ENCODE measurements at regions not wholly inside any gene's neighbourhood (a gene's known extent, or its start where the extent isn't known, plus 50 kb on each side); places are given as distances from the start of the nearest gene placed in this dataset.

DNA sequence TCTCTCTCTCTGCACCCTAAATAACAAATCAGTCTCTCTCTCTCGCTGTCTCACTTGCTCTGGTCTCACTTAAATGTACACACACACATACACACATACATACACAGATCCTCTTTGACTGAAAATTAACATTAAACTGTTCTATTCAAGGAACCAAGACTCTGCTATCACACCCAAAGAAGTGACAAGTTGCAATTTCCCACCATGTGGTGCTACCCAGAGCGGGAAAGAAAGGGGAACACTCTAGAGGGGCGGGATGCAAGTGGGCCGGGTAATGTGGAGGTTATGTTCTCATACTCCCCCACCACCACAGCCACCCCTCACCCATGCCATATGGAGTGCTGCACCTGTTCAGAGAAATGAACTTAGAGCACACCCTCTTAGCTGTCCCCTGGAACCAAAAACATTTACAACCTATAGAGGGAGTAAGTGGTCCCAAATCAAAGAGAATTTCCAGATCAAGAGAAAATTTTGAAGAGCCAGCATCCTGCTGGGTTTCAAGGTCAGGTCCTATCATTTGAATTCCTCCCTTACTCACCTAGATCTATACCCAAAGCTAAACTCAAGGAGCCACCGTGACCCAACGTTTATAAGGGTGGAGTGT, 319.4 kb downstream of the BRINP2 start:
- no peak for TF ChIP-seq MXI1 (conservative IDR thresholded peaks at IDR 0.05; ENCODE audit: poor library complexity, severe bottlenecking)
- TF ChIP-seq TAF1 (IDR thresholded peaks at IDR 0.05; ENCODE audit: low read depth) = no peak
- no peak for TF ChIP-seq POLR2AphosphoS5 (IDR thresholded peaks at IDR 0.05)
- no peaks in the 10 kb centered on the region for H3K79me2 ChIP-seq (replicated peaks; ENCODE audit: insufficient read depth, low read length)
- no peak overlapping the region for H3K4me3 ChIP-seq (ENCODE audit: low read length)
- no peaks in the 10 kb centered on the region for H3K9me2 ChIP-seq (ENCODE audit: insufficient read depth, low read length)
- H3F3A ChIP-seq (ENCODE audit: insufficient read depth, low read length, poor library complexity, severe bottlenecking) = no peaks in the 10 kb centered on the region
- no peaks in the 10 kb centered on the region for H3K36me3 ChIP-seq (ENCODE audit: insufficient read depth, low read length)
- H3K4me2 ChIP-seq (ENCODE audit: low read length) = no peak overlapping the region
- no peak overlapping the region for H2AFZ ChIP-seq (ENCODE audit: low read depth, low read length)
- no peak overlapping the region for H3K27ac ChIP-seq (ENCODE audit: low read length)
- H3K9me3 ChIP-seq (ENCODE audit: low read length) = no peaks in the 10 kb centered on the region
- H3K9ac ChIP-seq (ENCODE audit: low read length) = no peak overlapping the region
- H4K20me1 ChIP-seq (ENCODE audit: insufficient read depth) = no peaks in the 10 kb centered on the region
- H3K27me3 ChIP-seq (ENCODE audit: insufficient read depth, low read depth, low read length) = no peaks in the 10 kb centered on the region

DNA sequence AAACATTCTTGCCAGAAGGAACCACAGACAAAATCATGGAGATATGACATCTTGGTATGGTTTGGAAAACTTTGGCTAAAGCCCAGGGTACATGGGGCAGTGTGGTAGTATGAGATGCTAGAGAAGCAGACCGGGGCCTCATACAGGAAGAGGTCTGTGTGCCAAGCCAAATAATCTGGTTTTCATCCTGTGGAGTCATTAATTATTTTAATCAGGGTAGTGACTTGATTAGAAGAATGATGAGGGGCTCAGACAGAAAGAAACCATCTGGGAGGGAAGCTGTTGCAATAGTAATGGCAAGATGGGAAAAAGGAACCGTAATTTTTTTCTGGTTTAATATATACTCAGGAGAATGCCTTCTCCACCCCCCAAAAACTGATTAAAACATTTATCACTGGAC, 318.0 kb downstream of the BRINP2 start:
- no peaks in the 10 kb centered on the region for H3K9me3 ChIP-seq (ENCODE audit: low read length)
- no peak overlapping the region for H2AFZ ChIP-seq (ENCODE audit: low read depth, low read length)
- no peak overlapping the region for H3K9ac ChIP-seq (ENCODE audit: low read length)
- no peak overlapping the region for H3K4me3 ChIP-seq (ENCODE audit: low read length)
- H3K9me2 ChIP-seq (ENCODE audit: insufficient read depth, low read length) = no peaks in the 10 kb centered on the region
- no peaks in the 10 kb centered on the region for H3F3A ChIP-seq (ENCODE audit: insufficient read depth, low read length, poor library complexity, severe bottlenecking)
- no peak overlapping the region for H3K4me2 ChIP-seq (ENCODE audit: low read length)
- no peaks in the 10 kb centered on the region for H4K20me1 ChIP-seq (ENCODE audit: insufficient read depth)
- no peaks in the 10 kb centered on the region for H3K79me2 ChIP-seq (replicated peaks; ENCODE audit: insufficient read depth, low read length)
- TF ChIP-seq, protein P1, sequence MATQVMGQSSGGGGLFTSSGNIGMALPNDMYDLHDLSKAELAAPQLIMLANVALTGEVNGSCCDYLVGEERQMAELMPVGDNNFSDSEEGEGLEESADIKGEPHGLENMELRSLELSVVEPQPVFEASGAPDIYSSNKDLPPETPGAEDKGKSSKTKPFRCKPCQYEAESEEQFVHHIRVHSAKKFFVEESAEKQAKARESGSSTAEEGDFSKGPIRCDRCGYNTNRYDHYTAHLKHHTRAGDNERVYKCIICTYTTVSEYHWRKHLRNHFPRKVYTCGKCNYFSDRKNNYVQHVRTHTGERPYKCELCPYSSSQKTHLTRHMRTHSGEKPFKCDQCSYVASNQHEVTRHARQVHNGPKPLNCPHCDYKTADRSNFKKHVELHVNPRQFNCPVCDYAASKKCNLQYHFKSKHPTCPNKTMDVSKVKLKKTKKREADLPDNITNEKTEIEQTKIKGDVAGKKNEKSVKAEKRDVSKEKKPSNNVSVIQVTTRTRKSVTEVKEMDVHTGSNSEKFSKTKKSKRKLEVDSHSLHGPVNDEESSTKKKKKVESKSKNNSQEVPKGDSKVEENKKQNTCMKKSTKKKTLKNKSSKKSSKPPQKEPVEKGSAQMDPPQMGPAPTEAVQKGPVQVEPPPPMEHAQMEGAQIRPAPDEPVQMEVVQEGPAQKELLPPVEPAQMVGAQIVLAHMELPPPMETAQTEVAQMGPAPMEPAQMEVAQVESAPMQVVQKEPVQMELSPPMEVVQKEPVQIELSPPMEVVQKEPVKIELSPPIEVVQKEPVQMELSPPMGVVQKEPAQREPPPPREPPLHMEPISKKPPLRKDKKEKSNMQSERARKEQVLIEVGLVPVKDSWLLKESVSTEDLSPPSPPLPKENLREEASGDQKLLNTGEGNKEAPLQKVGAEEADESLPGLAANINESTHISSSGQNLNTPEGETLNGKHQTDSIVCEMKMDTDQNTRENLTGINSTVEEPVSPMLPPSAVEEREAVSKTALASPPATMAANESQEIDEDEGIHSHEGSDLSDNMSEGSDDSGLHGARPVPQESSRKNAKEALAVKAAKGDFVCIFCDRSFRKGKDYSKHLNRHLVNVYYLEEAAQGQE (IDR thresholded peaks at IDR 0.05; ENCODE audit: borderline replicate concordance) = no peak
- no peak for TF ChIP-seq EZH2 (IDR thresholded peaks at IDR 0.05; ENCODE audit: borderline replicate concordance, insufficient read depth, low read length, poor library complexity, severe bottlenecking)
- TF ChIP-seq TAF1 (IDR thresholded peaks at IDR 0.05; ENCODE audit: low read depth) = no peak
- TF ChIP-seq SMC3 (conservative IDR thresholded peaks at IDR 0.05; ENCODE audit: poor library complexity) = no peak
- TF ChIP-seq, protein P2, sequence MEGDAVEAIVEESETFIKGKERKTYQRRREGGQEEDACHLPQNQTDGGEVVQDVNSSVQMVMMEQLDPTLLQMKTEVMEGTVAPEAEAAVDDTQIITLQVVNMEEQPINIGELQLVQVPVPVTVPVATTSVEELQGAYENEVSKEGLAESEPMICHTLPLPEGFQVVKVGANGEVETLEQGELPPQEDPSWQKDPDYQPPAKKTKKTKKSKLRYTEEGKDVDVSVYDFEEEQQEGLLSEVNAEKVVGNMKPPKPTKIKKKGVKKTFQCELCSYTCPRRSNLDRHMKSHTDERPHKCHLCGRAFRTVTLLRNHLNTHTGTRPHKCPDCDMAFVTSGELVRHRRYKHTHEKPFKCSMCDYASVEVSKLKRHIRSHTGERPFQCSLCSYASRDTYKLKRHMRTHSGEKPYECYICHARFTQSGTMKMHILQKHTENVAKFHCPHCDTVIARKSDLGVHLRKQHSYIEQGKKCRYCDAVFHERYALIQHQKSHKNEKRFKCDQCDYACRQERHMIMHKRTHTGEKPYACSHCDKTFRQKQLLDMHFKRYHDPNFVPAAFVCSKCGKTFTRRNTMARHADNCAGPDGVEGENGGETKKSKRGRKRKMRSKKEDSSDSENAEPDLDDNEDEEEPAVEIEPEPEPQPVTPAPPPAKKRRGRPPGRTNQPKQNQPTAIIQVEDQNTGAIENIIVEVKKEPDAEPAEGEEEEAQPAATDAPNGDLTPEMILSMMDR (IDR thresholded peaks at IDR 0.05; ENCODE audit: poor library complexity, severe bottlenecking) = no peak
- no peak for TF ChIP-seq MXI1 (conservative IDR thresholded peaks at IDR 0.05; ENCODE audit: poor library complexity, severe bottlenecking)
- no peak for TF ChIP-seq POLR2AphosphoS5 (IDR thresholded peaks at IDR 0.05)
- TF ChIP-seq EP300 (conservative IDR thresholded peaks at IDR 0.05; ENCODE audit: poor library complexity, severe bottlenecking) = no peak
- no peak for TF ChIP-seq RAD21 (conservative IDR thresholded peaks at IDR 0.05)
- no peak overlapping the region for H3K27ac ChIP-seq (ENCODE audit: low read length)
- no peaks in the 10 kb centered on the region for H3K36me3 ChIP-seq (ENCODE audit: insufficient read depth, low read length)
- no peaks in the 10 kb centered on the region for H3K27me3 ChIP-seq (ENCODE audit: insufficient read depth, low read depth, low read length)
